Thymus (tissue), 11 donors: ENCODE measurements at regions not wholly inside any gene's neighbourhood (a gene's known extent, or its start where the extent isn't known, plus 50 kb on each side); places are given as distances from the start of the nearest gene placed in this dataset.

ENCODE experiments used
- DNase-seq, 9 donors: peaks; one replicate each; pipeline ENCODE4 v3.0.0-alpha.2; 2013; ENCODE audit warnings: low spot score in 9 of 9, low read depth in 6 of 9, missing footprints in 1 of 9
- H3K27ac ChIP-seq, 2 donors: one replicate each; pipeline ENCODE4 v1.5.1; 2013; ENCODE audit warnings: control low read depth in 1 of 2, low read depth in 1 of 2, low read length in 1 of 2, mild to moderate bottlenecking in 1 of 2, moderate library complexity in 1 of 2
- H3K27me3 ChIP-seq, 2 donors: one replicate each; pipeline ENCODE4 v1.5.1; 2013; ENCODE audit warnings: low read length in 1 of 2; ENCODE audit not compliant: control insufficient read depth in 2 of 2, insufficient read depth in 1 of 2
- H3K36me3 ChIP-seq, 2 donors: one replicate each; pipeline ENCODE4 v1.5.1; 2013; ENCODE audit warnings: low read length in 1 of 2, mild to moderate bottlenecking in 1 of 2, moderate library complexity in 1 of 2; ENCODE audit not compliant: control insufficient read depth in 2 of 2, insufficient read depth in 2 of 2
- H3K4me1 ChIP-seq, 2 donors: one replicate each; pipeline ENCODE4 v1.5.1; 2013; ENCODE audit warnings: low read length in 2 of 2; ENCODE audit not compliant: control insufficient read depth in 2 of 2, insufficient read depth in 2 of 2
- H3K4me3 ChIP-seq, 2 donors: one replicate each; pipeline ENCODE4 v1.5.1; 2013; ENCODE audit warnings: low read length in 2 of 2, control low read depth in 1 of 2, mild to moderate bottlenecking in 1 of 2
- H3K9me3 ChIP-seq, 2 donors: one replicate each; pipeline ENCODE4 v1.5.1; 2013; ENCODE audit warnings: low read length in 1 of 2, mild to moderate bottlenecking in 1 of 2; ENCODE audit not compliant: control insufficient read depth in 2 of 2, insufficient read depth in 1 of 2
- WGBS: extraction: QIAGEN DNeasy Blood & Tissue Kit; methylation state at CpG from one replicate; pipeline ENCODE4 v1.1.7; 2013; 5-methylcytosine and 5-hydroxymethylcytosine counted together
- donor health status: healthy.

DNA sequence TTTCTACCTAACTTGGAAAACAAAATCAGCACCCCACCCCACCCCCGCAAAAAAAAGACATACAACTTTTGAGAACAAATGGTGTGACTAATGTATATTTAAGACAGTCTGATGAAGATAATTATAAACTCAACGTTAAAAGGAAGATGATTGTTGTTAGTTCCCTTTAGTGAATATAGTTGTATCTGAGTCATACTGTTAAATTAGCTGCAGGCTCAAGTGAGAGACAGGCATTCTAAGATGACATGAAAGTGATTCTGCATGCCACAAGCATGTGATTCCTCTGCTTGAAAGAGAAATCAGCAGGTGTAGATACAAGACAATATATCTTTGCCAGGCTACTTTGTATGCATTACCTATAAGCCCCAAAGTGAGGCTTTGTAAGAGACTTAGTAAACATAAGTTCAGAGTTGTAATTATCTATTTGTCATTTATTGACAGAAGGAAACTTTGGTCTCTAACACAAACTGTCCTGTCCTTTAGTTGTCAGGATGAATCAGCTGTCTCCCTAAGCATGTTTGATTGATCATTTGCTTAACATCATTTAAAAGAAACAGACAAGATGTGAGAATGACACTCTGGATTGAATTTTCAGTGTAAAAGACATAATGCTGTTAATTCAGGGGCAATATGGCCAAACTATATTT is 319.4 kb upstream of the HTR2A start:
- no peaks in the 10 kb centered on the region for H3K36me3 ChIP-seq
- 85% methylated on average over 2 of the region's 2 CpGs for WGBS
- no peak overlapping the region for H3K4me3 ChIP-seq
- no peak for DNase-seq
- H3K9me3 ChIP-seq, result no peaks in the 10 kb centered on the region
- no peaks in the 10 kb centered on the region for H3K27me3 ChIP-seq
- no peaks in the 10 kb centered on the region for H3K4me1 ChIP-seq
- H3K27ac ChIP-seq, result no peak overlapping the region

DNA sequence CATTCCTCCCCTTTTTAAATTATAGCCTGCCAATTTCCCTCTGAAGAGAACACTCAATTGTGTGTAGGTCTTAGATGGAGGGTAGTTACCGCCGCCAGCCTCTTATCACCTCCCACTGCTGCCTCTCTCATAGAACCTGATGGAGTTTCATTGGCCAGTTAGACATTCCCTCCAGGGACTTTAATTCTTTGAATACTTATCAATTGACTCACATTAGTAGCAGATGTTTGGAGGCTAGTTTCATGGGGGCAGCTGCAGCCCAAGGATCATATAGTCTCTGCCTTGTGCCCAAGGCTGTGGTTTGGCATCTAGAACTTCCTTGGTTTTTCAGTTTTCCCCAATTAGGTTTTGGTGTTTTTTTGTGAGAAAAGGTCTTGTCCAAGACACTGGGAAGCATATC is 318.9 kb upstream of the HTR2A start:
- WGBS, result 94% methylated on average over 2 of the region's 2 CpGs
- H3K4me3 ChIP-seq, result no peak overlapping the region
- H3K27ac ChIP-seq, result no peak overlapping the region
- H3K27me3 ChIP-seq, result no peaks in the 10 kb centered on the region
- H3K36me3 ChIP-seq, result no peaks in the 10 kb centered on the region
- DNase-seq, result no peak
- no peaks in the 10 kb centered on the region for H3K9me3 ChIP-seq
- no peaks in the 10 kb centered on the region for H3K4me1 ChIP-seq

DNA sequence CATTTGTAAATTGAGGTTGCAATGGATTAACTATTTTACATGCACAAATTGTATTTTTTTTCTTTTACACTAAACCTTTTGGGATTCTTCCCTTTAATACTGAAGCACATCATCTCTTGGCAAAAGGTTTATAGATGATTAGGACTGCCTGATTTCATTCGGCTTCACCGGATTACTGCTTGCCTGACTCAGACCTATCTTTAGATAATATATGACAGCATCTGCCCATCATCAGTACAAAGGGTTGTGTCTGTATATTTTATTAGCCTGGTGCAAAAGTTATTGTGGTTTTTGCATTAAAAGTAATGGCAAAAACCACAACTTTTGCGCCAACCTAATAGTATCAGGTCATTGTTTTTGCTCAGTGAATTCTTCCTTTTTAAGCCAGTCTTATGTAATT is 316.2 kb upstream of the HTR2A start:
- Histone ChIP-seq H3K36me3 (no peaks in the 10 kb centered on the region), H3K27me3 (no peaks in the 10 kb centered on the region), H3K4me3 (no peak overlapping the region), H3K9me3 (no peaks in the 10 kb centered on the region), H3K4me1 (no peaks in the 10 kb centered on the region), H3K27ac (no peak overlapping the region)
- no peak for DNase-seq
- whole genome bisulfite sequencing, result 97% methylated on average over 3 of the region's 3 CpGs

DNA sequence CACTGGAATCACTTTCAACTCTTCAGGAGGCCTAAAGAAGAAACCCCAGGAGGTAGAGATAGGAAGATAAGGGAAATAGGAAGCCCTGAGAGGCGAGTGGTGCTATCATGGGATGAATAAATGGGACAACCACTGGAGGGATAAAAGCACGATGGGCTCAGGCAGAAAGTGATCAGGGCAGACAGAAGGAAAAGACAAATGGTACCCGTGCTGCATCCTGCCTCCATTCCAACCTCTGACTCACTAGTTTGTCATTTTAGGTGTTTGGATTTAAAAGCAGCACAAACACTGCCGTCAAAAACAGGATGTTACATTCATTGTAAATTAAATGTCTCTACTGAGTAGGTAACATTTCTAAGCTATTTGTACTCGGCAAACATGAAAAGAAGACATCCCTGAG is 314.3 kb upstream of the HTR2A start:
- 69% methylated on average over 5 of the region's 5 CpGs for WGBS
- no peak overlapping the region for H3K4me3 ChIP-seq
- H3K27ac ChIP-seq, result no peak overlapping the region
- no peaks in the 10 kb centered on the region for H3K4me1 ChIP-seq
- DNase-seq, result no peak
- no peaks in the 10 kb centered on the region for H3K9me3 ChIP-seq
- H3K36me3 ChIP-seq, result no peaks in the 10 kb centered on the region
- no peaks in the 10 kb centered on the region for H3K27me3 ChIP-seq

DNA sequence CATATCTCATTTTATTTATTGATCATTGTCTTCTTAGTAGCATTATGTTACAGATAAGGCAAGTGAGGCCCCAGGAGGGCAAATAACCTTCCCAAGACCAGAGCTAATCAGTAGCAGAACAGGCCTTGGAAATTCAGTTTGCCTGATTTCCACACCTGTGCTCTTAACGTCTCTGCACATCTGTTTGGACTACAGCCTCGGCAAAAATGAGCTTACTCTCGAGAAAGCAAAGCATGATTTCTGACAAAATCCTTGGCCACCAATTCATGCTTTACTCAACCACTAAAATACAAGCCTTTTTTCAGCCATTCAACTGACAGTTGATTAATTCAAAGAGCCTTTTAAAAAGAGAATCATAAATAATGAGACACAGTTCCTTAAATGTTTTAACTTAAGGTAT is 309.3 kb upstream of the HTR2A start:
- Histone ChIP-seq H3K4me3 (no peak overlapping the region), H3K27ac (no peak overlapping the region), H3K36me3 (no peaks in the 10 kb centered on the region), H3K9me3 (no peaks in the 10 kb centered on the region), H3K27me3 (no peaks in the 10 kb centered on the region), H3K4me1 (no peaks in the 10 kb centered on the region)
- 92% methylated on average over 3 of the region's 3 CpGs for WGBS
- no peak for DNase-seq

DNA sequence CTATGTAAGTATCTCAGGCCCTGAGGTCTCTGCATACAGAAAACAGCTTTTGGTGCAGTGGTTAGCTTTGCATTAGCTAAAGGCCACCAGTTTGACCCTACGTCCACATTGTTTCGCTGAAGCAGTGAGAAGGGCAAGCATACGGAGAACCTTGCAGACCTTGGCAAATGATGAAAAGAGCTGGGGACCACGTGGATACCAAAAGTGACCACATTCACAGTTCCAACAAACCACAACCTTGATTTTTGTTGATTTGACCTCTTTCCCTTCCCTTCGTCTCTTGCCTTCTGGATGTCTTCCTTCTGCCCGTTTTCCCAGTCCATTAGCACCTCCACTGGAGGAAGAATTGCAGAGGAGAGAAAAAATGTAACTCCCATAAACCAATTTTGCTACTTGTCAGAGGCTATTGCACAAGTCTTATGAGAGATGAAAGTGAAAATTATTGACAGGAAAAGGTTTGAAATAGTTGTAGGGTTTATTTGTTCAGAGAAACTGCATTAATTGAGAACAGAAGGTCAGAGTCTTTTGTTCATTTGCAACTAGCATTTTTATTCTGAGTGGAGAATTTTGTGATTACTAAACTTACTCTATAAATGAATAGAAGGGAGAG is 293.9 kb upstream of the HTR2A start:
- DNase-seq, result no peak
- WGBS, result 90% methylated on average over 6 of the region's 6 CpGs

DNA sequence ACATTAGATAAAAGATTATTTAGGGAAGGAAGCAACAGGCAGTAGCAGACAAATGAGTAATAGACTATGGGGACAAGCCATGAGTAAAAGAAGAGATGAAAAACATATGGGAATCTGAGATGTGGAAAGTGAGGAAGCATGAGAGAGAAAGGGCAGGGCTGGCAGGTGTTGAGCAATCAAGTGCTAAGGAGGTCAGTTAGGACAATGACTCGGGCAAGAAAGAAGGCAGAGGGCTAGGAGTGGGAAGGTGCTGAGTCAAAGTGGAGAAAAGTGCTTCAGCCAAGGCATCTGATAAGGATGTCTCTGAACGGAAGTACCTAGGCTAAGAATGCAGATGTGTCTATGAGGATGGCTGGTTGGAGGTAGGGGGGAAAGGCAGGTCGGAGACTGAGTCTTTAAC is 291.9 kb upstream of the HTR2A start:
- no peak overlapping the region for H3K27ac ChIP-seq
- no peak overlapping the region for H3K4me3 ChIP-seq
- no peaks in the 10 kb centered on the region for H3K36me3 ChIP-seq
- no peak for DNase-seq
- no peaks in the 10 kb centered on the region for H3K4me1 ChIP-seq
- no peaks in the 10 kb centered on the region for H3K27me3 ChIP-seq
- no peaks in the 10 kb centered on the region for H3K9me3 ChIP-seq
- WGBS, result 89% methylated on average over 3 of the region's 3 CpGs

More for the DNA sequence above, 293.9 kb upstream of the HTR2A start:
- Histone ChIP-seq H3K4me1 (no peaks in the 10 kb centered on the region), H3K27ac (no peak overlapping the region), H3K4me3 (no peak overlapping the region), H3K27me3 (no peaks in the 10 kb centered on the region), H3K9me3 (no peaks in the 10 kb centered on the region), H3K36me3 (no peaks in the 10 kb centered on the region)

DNA sequence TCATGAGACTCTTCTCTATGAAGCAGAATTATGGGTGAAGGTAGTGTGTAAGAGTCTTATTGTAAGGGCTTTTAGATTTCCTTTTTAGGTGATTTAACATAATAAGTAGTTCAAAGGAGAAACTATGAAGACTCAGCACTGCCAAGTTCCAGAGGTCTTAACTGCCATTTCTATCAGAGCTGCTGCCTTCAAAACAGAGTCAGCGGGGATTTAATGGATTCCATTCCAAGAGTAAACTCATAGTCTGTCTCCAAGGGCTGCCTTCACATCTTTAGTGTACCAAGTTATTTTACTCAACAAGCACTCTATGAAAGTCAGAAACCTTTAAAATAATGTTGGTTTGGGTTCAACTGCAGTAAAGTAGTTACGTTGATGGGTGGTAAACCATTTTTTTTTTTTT is 289.6 kb upstream of the HTR2A start:
- H3K4me3 ChIP-seq, result no peak overlapping the region
- H3K27me3 ChIP-seq, result no peaks in the 10 kb centered on the region
- 97% methylated on average over 2 of the region's 2 CpGs for WGBS
- H3K9me3 ChIP-seq, result no peaks in the 10 kb centered on the region
- H3K36me3 ChIP-seq, result no peaks in the 10 kb centered on the region
- no peak for DNase-seq
- no peaks in the 10 kb centered on the region for H3K4me1 ChIP-seq
- no peak overlapping the region for H3K27ac ChIP-seq

DNA sequence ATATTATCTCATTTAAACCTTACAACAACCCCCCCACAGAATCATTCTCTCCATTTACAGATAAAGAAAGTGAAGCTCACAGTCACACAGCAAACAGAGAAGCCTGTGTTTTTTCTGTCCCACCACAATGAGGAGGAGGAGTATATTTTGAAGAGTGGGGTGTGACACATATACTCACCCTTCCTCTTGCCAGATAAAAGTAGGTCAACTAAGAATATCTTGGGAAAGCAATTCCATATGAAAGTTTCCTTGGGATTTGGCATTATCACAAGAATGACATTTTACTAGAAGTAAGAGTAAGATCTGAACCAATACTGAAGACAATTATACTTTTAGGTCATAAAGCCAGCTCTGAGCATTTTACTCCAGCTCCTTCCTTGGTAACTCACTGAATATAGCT is 287.5 kb upstream of the HTR2A start:
- no peak overlapping the region for H3K4me3 ChIP-seq
- H3K27ac ChIP-seq, result no peak overlapping the region
- H3K36me3 ChIP-seq, result no peaks in the 10 kb centered on the region
- DNase-seq, result no peak
- H3K9me3 ChIP-seq, result no peaks in the 10 kb centered on the region
- no peaks in the 10 kb centered on the region for H3K27me3 ChIP-seq
- no peaks in the 10 kb centered on the region for H3K4me1 ChIP-seq
